Ascending aorta (tissue), 2 donors: ENCODE measurements at regions not wholly inside any gene's neighbourhood (a gene's known extent, or its start where the extent isn't known, plus 50 kb on each side); places are given as distances from the start of the nearest gene placed in this dataset.

Experiments
- DNase-seq, 2 donors: peaks; one replicate each; pipeline ENCODE4 v3.0.0-alpha.2; 2019; ENCODE audit warnings: low spot score in 2 of 2
- H3K27ac ChIP-seq, 2 donors: fragments of 200-600 bp; sonication (generic); one replicate each; pipeline ENCODE4 v1.5.1; 2016 to 2017; ENCODE audit warnings: mild to moderate bottlenecking in 1 of 2
- H3K27me3 ChIP-seq: fragments of 200-600 bp; sonication (generic); one replicate; pipeline ENCODE4 v1.5.1; 2017
- H3K36me3 ChIP-seq, 2 donors: fragments of 200-600 bp; sonication (generic); one replicate each; pipeline ENCODE4 v1.5.1; 2016
- H3K4me1 ChIP-seq, 2 donors: fragments of 200-600 bp; sonication (generic); one replicate each; pipeline ENCODE4 v1.5.1; 2016 to 2017; ENCODE audit warnings: mild to moderate bottlenecking in 1 of 2
- H3K4me3 ChIP-seq, 2 donors: fragments of 200-600 bp; sonication (generic); one replicate each; pipeline ENCODE4 v1.5.1; 2016 to 2017; ENCODE audit warnings: mild to moderate bottlenecking in 1 of 2
- H3K9me3 ChIP-seq, 2 donors: fragments of 200-600 bp; sonication (generic); one replicate each; pipeline ENCODE4 v1.5.1; 2016
- CTCF ChIP-seq, 3 experiments: fragments of 200-600 bp in 2 of 3; fragments of 450-650 bp in 1 of 3; sonication (generic) in 2 of 3; IDR thresholded peaks; one replicate each; pipeline ENCODE4 v1.5.1; 2016 to 2019; ENCODE audit warnings: antibody characterized with exemption in 3 of 3, mild to moderate bottlenecking in 1 of 3, moderate library complexity in 1 of 3
- intact Hi-C: fragments of 100-400 bp; cut with DNase I; formaldehyde crosslinking; loops from one replicate; pipeline ENCODE4 v1.15.1; 2023

DNA sequence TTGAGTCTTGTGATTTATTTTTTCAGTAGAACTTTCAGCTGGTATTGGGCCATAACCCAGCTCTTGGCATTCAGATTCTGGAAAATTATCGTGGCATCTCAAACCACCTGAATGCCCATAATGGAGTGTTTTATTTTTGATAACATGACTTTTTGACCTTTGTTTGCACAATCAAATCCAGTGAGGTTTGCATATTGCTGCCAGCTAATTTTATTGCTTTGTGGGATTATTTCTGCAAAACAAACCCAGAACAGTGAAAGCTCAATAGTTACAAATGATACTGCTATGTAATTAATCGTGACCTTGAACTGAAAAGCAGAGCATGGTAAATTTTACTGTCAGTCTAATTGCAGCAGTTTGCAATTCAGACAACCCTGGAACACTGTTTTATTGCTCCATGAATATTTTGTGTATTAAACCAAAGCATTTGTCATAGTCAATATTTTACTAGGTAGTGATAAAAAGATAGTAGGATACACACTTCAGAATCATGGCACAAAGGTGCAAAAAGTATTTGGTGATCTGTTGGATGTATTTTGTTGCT is 255.2 kb upstream of the NAV3 start:
- H3K4me1 ChIP-seq = no peaks in the 10 kb centered on the region
- no peak overlapping the region for H3K4me3 ChIP-seq
- no peaks in the 10 kb centered on the region for H3K36me3 ChIP-seq
- no peak for DNase-seq
- H3K27ac ChIP-seq = no peak overlapping the region
- no peaks in the 10 kb centered on the region for H3K27me3 ChIP-seq
- no peaks in the 10 kb centered on the region for H3K9me3 ChIP-seq
- intact Hi-C loops = no loop called here
- no peak for TF ChIP-seq CTCF (IDR thresholded peaks at IDR 0.05)

- no peak for TF ChIP-seq CTCF (IDR thresholded peaks at IDR 0.05)
- Histone ChIP-seq H3K9me3 (no peaks in the 10 kb centered on the region), H3K4me3 (no peak overlapping the region), H3K27ac (no peak overlapping the region), H3K36me3 (no peaks in the 10 kb centered on the region), H3K27me3 (no peaks in the 10 kb centered on the region), H3K4me1 (no peaks in the 10 kb centered on the region)
- DNase-seq = no peak
- intact Hi-C loops = no loop called here
Measured at GRCh38 chr12:77572371-77572770, 258.3 kb upstream of the NAV3 start.

DNA sequence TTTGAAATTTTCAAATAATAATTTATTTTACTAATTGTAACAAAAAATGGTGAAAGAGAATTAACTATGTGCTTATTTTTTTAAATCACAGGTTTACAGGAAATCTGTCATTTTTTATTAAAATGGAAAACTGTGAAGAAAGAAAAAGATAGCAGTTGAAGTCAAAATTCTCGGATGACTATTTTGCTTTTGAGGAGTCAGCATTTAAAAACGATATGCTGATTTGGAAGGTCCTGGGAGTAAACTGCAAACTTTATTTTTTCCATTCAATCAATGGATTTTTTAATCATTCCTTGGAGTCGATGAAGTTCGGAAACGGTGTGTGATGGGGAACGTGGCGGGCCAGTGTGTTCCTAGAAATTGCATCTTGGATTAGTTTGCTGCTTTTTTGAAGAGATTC is 258.9 kb upstream of the NAV3 start:
- intact Hi-C loops = no loop called here
- no peak for TF ChIP-seq CTCF (IDR thresholded peaks at IDR 0.05)
- H3K27ac ChIP-seq = no peak overlapping the region

GRCh38 chr12:77571127-77571526 is 259.6 kb upstream of the NAV3 start:
- H3K27me3 ChIP-seq = no peaks in the 10 kb centered on the region
- no peak overlapping the region for H3K4me3 ChIP-seq
- H3K4me1 ChIP-seq = no peaks in the 10 kb centered on the region
- H3K9me3 ChIP-seq = no peaks in the 10 kb centered on the region
- H3K36me3 ChIP-seq = no peaks in the 10 kb centered on the region
- H3K27ac ChIP-seq = no peak overlapping the region
- intact Hi-C loops = no loop called here
- TF ChIP-seq CTCF (IDR thresholded peaks at IDR 0.05) = no peak
- DNase-seq = no peak

More for the DNA sequence above, 258.9 kb upstream of the NAV3 start:
- no peaks in the 10 kb centered on the region for H3K36me3 ChIP-seq
- H3K27me3 ChIP-seq = no peaks in the 10 kb centered on the region
- H3K4me1 ChIP-seq = no peaks in the 10 kb centered on the region
- DNase-seq = no peak
- H3K9me3 ChIP-seq = no peaks in the 10 kb centered on the region
- no peak overlapping the region for H3K4me3 ChIP-seq

- H3K4me3 ChIP-seq = no peak overlapping the region
- H3K27me3 ChIP-seq = no peaks in the 10 kb centered on the region
- no peaks in the 10 kb centered on the region for H3K4me1 ChIP-seq
- no peaks in the 10 kb centered on the region for H3K36me3 ChIP-seq
- H3K9me3 ChIP-seq = no peaks in the 10 kb centered on the region
- TF ChIP-seq CTCF (IDR thresholded peaks at IDR 0.05) = no peak
- intact Hi-C loops = no loop called here
- no peak for DNase-seq
- H3K27ac ChIP-seq = no peak overlapping the region
Measured at GRCh38 chr12:77569876-77570275, 260.8 kb upstream of the NAV3 start.

DNA sequence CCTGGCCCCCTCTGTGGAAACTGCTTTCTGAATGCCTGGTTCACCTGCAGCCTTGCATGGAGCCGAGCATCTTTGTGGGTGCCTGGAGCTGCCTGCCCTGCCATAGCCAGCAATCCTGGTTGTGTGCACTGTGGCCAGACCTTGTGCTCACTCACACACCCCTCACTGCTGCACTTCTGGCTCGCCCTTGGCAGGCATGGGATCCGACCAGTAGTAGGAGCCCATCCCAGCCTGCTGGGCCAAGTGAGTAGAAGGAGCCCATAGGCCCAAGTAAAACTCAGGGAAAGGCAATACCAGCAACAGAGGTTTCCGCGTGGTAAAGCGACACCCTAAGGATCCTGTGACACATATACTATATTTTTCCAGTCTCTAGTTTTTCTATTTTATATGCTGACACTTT is 270.0 kb upstream of the NAV3 start:
- TF ChIP-seq CTCF (IDR thresholded peaks at IDR 0.05) = no peak

More for the DNA sequence above, 270.0 kb upstream of the NAV3 start:
- Histone ChIP-seq H3K9me3 (no peaks in the 10 kb centered on the region), H3K4me1 (no peaks in the 10 kb centered on the region), H3K36me3 (no peaks in the 10 kb centered on the region), H3K27ac (no peak overlapping the region), H3K4me3 (no peak overlapping the region), H3K27me3 (no peaks in the 10 kb centered on the region)
- intact Hi-C loops = no loop called here
- no peak for DNase-seq
